ENCODE measurements at regions not wholly inside any gene's neighbourhood (a gene's known extent, or its start where the extent isn't known, plus 50 kb on each side); places are given as distances from the start of the nearest gene placed in this dataset.

GRCh38 chr18:1732143-1732542 is 827.5 kb downstream of the ADCYAP1 start:
- CTCF ChIA-PET: no interaction called here
- no peak for DNase-seq (ENCODE audit: low spot score)
- POLR2A ChIA-PET (ENCODE audit: low non-redundant PET): no interaction called here
- TF ChIP-seq CTCF (conservative IDR thresholded peaks at IDR 0.05; ENCODE audit: low read depth): no peak
- H3K27ac ChIP-seq: no peak overlapping the region

GRCh38 chr18:1746131-1746530 is 825.2 kb downstream of the METTL4 start:
- TF ChIP-seq CTCF (conservative IDR thresholded peaks at IDR 0.05; ENCODE audit: low read depth): no peak
- CTCF ChIA-PET: no interaction called here
- DNase-seq (ENCODE audit: low spot score): no peak
- POLR2A ChIA-PET (ENCODE audit: low non-redundant PET): no interaction called here
- no peak overlapping the region for H3K27ac ChIP-seq

- DNase-seq (ENCODE audit: low spot score): no peak
- H3K27ac ChIP-seq: no peak overlapping the region
- no peak for TF ChIP-seq CTCF (conservative IDR thresholded peaks at IDR 0.05; ENCODE audit: low read depth)
- ChIA-PET CTCF (no interaction called here), POLR2A (ENCODE audit: low non-redundant PET) (no interaction called here)
Observed at GRCh38 chr18:1751249-1751648, 820.1 kb downstream of the METTL4 start.

DNA sequence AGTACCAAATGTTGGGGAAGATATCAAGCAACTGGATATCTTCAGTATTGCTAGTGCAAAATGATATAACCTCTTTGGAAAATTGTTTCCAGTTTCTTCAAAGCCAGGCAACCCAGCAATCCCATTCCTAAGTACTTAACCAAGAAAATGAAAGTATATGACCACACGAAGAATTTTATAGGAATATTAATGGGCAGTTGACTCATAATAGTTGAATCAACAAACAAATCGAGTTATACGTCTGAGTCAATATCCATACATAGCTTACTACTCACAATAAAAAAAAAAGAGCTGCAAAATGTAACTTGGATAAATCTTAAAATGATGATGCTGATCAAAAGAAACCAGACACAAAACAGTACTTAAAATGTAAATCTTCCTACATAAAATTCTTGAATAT is 810.4 kb downstream of the METTL4 start:
- TF ChIP-seq CTCF (conservative IDR thresholded peaks at IDR 0.05; ENCODE audit: low read depth): no peak
- no peak overlapping the region for H3K27ac ChIP-seq
- peak; percentile 46 for DNase-seq (ENCODE audit: low spot score)
- CTCF ChIA-PET: no interaction called here
- POLR2A ChIA-PET (ENCODE audit: low non-redundant PET): no interaction called here

DNA sequence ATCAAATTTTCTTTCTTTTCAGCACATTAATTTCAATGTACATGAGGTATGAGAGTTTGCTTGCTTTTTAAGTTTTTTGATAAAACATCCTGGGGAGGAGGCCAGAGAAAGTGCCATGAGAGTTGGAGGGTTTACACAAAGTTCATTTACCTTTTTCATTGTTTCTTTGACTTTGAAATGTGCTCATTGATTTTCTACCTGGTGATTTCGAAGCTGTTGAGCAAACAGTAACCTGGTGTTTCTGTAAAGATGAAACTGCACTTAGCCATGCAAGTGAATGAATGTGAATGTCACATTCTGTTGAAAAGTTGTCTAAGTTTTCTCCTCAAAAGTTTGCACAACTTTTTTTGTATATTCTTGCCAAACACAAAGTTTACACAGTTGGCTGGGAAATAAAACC is 797.0 kb downstream of the METTL4 start:
- H3K27ac ChIP-seq: no peak overlapping the region
- ChIA-PET POLR2A (ENCODE audit: low non-redundant PET) (no interaction called here), CTCF (interaction anchor here (0.6 kb wide), 1 partner anchor 30 kb away, joined by 3 read pairs; no protein-coding TSS in a partner anchor)
- no peak for TF ChIP-seq CTCF (conservative IDR thresholded peaks at IDR 0.05; ENCODE audit: low read depth)
- DNase-seq (ENCODE audit: low spot score): no peak

DNA sequence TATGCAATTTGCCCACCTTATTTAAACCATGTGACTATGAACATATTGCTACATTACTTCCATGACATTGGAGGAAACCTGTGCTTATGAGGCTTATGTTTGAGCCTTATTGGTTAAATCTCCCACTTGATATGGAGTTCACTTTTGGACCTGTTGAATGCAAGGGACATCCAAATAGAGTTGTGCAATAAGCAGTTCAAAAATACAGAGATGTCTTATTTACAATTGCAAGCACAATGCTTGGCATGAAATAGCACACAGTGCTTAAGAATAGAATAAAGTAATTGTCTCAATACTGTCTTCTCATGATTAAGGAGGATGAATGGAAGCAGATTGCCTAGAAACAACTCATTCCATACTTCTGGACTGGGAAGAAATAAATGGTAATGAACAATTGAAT is 793.5 kb downstream of the METTL4 start:
- no peak for DNase-seq (ENCODE audit: low spot score)
- POLR2A ChIA-PET (ENCODE audit: low non-redundant PET): no interaction called here
- H3K27ac ChIP-seq: no peak overlapping the region
- CTCF ChIA-PET: no interaction called here
- no peak for TF ChIP-seq CTCF (conservative IDR thresholded peaks at IDR 0.05; ENCODE audit: low read depth)
